Cerebellar nuclear complex (tissue), 1 donor: ENCODE measurements at regions not wholly inside any gene's neighbourhood (a gene's known extent, or its start where the extent isn't known, plus 50 kb on each side); places are given as distances from the start of the nearest gene placed in this dataset.
"Not testable (repeated sequence)": the region's sequence is repeated elsewhere in the genome, so short reads cannot be mapped to it uniquely, and the experiment has no call there.

Experiments used
- DNase-seq, 2 experiments: peaks; one replicate each; lab custom pipeline; 2025; lab: John Stamatoyannopoulos, UW

DNA sequence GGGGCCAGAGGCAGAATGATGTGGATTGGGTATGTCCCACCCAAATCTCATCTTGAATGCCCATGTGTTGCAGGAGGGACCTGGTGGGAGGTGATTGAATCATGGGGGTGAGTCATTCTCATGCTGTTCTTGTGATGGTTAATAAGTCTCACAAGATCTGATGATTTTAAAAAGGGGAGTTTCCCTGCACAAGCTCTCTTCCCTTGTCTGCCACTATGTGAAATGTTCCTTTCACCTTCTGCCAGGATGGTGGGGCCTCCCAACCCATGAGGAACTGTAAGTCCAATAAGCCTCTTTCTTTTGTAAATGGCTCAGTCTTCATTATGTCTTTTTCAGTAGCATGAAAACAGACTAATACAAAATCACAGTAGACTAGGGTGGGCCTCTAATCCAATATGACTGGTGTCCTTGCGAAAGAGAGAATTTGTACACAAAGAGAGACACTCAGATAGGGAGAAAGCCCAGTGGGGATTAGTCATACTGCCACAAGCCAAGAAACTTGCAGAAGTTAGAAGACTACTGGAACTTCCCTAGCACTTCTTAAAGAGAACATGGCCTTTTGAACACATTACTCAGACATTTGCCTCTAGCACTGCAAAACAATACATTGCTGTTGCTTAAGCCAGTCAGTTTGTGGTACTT, 68.4 kb downstream of the ANXA1 start:
- DNase-seq, result no peak

DNA sequence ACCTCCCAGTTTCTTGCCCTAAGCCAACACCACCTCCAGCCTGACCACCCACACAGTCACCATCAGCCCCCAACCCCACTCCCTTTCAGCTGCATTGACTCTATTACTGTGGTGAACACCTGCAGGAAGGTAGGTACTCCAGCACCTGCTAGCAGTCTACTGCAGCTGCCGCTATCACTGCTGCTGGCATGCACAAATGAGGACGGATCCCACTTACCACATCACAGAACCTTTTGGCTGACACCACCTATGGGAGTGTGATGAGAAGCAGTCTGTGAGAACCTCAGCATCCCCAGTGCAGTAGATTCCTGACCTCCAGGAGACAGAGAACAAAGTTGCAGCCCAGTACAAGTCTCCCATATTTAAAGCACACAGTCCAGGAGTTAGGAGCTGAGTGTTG, 71.9 kb downstream of the ANXA1 start:
- no peak for DNase-seq

DNA sequence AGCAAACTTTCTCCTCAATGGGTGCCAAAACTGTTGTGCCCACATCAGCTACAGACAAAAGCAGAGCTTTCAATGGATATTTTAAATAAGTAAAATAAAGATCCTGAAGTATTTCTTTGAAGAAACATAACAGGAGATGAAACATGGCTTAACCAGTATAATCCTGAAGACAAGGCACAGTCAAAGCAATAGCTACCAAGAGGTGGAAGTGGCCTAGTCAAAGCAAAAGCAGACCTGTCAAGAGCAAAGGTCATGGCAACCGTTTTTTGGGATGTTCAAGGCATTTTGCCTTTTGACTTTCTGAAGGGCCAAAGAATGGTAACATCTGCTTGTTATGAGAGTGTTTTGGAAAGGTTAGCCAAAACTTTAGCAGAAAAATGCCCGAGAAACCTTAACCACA, 77.9 kb downstream of the ANXA1 start:
- no peak for DNase-seq

GRCh38 chr9:73230251-73230650, 78.6 kb downstream of the ANXA1 start:
- DNase-seq, result no peak

GRCh38 chr9:73231203-73231602, 79.5 kb downstream of the ANXA1 start:
- no peak for DNase-seq

- no peak for DNase-seq
These were observed 81.8 kb downstream of the ANXA1 start for GRCh38 chr9:73233359-73234007.

DNA sequence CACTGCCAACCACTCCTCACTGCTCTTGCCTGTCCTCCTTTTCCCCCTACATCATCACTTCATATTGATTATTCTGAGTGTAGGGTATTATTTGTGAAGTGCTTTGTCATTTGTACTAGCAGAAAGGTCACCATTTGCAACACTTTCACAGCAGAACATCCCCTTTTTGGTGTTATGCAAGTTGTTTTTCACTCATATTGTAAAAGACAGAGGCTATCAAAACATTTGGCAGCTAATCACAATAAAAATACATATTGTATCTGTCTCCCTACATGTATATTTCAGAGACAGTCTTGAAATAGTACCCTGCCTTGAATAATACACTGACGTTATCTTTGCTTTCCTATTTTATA, 82.3 kb downstream of the ANXA1 start:
- no peak for DNase-seq

DNA sequence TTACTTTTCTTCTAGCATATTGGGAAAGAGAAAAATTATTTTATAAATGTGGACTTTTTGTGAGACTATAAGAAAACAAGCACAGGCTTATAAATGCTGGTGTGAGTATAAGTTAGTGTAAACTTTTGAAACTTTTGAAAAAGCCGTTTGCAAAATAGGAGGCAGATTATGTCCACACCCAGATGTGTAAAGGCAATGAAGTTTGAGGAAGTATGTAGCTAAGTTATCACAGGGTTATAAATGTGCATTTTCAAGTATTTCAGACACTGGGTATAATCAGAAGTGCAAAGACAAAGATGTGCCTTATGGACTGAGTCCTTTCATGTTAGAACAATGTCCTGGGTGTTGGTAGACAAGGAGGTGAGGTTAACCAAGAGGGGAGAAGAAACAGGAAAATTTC, 85.5 kb downstream of the ANXA1 start:
- no peak for DNase-seq

GRCh38 chr9:73239570-73240265, 88.1 kb downstream of the ANXA1 start:
- no peak for DNase-seq

DNA sequence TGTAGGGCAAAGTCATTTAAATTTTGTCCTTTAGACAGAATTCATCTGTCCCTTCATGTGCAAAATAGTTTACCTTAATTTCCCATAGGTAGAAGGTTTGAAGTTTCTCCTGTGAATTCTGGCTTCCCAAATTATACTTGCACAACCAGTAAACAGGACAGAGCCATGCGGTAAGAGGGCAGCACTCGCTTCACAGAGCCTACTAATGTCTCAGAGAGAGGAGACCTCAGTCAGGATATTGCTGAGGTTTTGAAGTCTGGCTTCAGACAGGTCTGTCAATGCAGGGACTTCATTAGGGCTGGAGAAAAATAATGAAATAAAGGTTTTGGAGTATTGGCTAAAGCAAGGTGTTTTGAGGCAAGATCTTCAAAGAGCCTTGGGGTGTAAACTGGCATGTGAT, 91.4 kb downstream of the ANXA1 start:
- DNase-seq, result no peak

DNA sequence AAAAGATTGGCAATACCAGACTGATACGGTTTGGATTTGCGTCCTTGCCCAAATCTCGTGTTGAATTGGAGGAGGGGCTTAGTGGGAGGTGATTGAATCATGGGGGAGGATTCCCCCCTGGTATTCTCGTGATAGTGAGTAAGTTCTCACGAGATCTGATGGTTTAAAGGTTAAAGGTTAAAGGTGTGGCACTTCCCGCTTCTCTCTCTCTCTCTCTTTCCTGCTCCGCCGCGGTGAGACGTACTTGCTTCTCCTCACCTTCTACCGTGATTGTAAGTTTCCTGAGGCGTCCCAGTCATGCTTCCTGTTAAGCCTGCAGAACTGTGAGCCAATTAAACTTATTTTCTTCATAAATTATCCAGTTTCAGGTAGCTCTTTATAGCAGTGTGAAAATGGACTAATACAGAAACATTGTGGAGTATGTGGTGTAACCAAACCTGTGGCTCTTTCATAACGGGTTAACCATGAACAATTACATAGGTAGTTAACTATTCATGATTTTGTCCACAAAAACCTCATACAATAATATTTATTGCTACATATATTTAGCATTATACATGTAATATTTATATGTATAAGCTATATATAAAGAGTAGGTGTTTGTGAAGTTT, 107.5 kb downstream of the ANXA1 start:
- no peak for DNase-seq

DNA sequence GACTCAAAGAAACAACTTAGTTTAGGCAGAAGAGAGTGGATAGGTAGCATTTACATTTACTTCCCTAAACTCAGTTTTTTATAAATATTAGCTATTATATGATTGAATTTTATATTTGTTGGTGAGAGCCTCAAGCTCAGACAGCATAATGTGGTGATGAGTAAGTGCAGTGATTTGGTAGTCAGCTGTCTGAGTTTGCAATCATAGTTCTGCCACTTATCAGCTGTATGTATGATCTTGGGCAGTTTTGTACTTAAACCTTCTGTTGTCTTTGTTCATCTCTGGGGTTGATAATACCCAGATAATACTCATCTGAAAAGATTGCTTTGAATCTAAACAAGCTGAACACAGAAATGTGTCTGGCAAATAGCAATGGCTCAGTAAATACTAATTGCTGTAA, 108.8 kb downstream of the ANXA1 start:
- no peak for DNase-seq

GRCh38 chr9:73264631-73265030, 113.0 kb downstream of the ANXA1 start:
- no peak for DNase-seq

DNA sequence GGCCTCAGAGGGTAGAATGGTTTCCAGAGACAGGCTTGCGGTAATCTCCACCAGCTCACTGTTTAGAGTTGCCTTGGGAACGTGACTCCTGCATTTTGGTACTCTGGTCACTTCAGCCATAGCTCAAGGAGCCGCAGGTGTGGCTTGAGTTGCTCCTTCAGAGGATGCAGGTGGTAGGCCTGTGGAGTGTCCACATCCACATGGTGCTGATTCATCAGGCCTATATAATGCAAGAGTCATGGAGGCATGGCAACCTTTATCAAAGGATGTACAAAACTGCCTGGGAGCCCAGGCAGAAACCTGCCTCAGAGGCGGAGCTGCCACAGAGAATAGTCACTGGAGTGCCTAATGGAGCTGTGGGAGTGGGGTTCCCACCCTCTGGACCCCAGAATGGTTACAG, 114.2 kb downstream of the ANXA1 start:
- no peak for DNase-seq

DNA sequence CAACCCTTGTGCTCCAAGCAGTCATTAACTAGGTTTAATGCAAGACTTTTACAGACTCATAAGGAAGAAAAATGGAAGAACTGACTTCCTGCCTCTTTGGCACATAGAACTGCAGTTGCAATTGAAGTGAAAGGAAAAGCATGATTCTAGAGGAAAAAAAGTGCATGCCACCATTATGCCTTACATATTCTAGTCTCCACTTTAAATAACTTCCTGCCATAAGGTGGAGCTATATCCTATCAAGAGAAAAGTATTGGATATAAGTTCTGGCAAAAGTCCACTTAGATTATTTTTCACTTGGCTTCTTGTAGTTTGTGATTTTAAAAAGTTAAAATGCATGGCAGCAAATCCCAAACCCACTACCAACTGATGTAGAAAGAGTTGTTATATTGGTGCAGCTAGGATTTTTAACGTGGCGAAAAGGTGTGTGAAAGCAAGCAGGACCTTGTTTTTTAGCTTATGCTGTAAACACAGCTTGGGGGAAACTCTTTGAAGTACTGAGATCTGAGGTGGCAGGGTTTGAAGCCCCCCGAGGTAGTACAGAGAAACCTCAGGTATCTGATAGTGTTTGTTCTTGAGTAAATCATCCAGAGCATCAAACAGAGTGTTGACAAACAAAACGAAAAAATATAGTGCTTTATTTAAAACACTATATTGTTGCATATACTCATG, 117.9 kb downstream of the ANXA1 start:
- no peak for DNase-seq

GRCh38 chr9:73270967-73271721, 119.5 kb downstream of the ANXA1 start:
- DNase-seq, result no peak

- no peak for DNase-seq
These were observed 128.4 kb downstream of the ANXA1 start for GRCh38 chr9:73280113-73280512.

GRCh38 chr9:73284377-73284776, 132.7 kb downstream of the ANXA1 start:
- DNase-seq, result no peak

GRCh38 chr9:73294336-73294735, 142.7 kb downstream of the ANXA1 start:
- no peak for DNase-seq

DNA sequence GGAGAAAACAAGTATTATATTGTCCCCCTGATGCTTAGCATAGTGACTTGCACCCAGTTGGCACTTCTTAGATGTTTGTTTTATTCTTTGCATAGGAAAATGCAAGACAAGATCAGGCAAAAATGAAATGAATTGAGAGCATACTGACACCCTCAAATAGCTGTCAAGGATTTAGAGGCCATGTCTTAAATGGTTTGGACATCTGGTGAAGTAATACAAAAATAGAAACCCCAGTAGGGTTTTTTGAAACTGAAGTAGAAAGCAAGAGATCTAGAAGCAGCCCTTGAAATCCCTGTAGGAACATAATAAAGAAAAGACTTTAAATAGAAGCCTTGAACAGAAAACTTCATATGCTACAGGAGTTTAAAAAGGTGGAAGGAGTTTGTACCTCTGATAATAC, 174.3 kb downstream of the ANXA1 start:
- DNase-seq, result no peak

- DNase-seq, result no peak
These were observed 175.5 kb downstream of the ANXA1 start for GRCh38 chr9:73327149-73327548.

DNA sequence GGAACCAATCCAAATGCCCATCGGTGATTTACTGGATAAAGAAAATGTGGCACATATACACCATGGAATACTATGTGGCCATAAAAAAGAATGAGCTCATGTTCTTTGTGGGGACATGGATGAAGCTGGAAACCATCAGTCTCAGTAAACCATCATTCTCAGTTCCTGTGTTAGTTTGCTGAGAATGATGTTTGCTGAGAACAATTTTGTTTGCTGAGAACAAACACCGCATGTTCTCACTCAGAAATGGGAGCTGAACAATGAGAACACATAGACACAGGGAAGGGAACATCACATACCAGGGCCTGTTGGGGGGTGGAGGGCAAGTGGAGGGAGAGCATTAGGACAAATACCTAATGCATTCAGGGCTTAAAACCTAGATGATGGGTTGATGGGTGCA, 185.5 kb downstream of the ANXA1 start:
- not testable (repeated sequence) for DNase-seq
